GM12874 (cell line): ENCODE measurements at regions not wholly inside any gene's neighbourhood (a gene's known extent, or its start where the extent isn't known, plus 50 kb on each side); places are given as distances from the start of the nearest gene placed in this dataset.

ENCODE experiments used
- TF ChIP-seq, protein P1 (sequence below): IDR thresholded peaks from 2 replicates; pipeline ENCODE4 v1.5.1; 2011; ENCODE audit warnings: low read depth, mild to moderate bottlenecking, control low read depth, low read length, moderate library complexity; ENCODE audit not compliant: insufficient read depth

- TF ChIP-seq, protein P1, sequence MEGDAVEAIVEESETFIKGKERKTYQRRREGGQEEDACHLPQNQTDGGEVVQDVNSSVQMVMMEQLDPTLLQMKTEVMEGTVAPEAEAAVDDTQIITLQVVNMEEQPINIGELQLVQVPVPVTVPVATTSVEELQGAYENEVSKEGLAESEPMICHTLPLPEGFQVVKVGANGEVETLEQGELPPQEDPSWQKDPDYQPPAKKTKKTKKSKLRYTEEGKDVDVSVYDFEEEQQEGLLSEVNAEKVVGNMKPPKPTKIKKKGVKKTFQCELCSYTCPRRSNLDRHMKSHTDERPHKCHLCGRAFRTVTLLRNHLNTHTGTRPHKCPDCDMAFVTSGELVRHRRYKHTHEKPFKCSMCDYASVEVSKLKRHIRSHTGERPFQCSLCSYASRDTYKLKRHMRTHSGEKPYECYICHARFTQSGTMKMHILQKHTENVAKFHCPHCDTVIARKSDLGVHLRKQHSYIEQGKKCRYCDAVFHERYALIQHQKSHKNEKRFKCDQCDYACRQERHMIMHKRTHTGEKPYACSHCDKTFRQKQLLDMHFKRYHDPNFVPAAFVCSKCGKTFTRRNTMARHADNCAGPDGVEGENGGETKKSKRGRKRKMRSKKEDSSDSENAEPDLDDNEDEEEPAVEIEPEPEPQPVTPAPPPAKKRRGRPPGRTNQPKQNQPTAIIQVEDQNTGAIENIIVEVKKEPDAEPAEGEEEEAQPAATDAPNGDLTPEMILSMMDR: no peak
These were observed 160.8 kb downstream of the EFNB2 start for GRCh38 chr13:106374631-106375030.

GRCh38 chr13:106373989-106374572 lies 161.4 kb downstream of the EFNB2 start:
- TF ChIP-seq, protein P1: no peak

DNA sequence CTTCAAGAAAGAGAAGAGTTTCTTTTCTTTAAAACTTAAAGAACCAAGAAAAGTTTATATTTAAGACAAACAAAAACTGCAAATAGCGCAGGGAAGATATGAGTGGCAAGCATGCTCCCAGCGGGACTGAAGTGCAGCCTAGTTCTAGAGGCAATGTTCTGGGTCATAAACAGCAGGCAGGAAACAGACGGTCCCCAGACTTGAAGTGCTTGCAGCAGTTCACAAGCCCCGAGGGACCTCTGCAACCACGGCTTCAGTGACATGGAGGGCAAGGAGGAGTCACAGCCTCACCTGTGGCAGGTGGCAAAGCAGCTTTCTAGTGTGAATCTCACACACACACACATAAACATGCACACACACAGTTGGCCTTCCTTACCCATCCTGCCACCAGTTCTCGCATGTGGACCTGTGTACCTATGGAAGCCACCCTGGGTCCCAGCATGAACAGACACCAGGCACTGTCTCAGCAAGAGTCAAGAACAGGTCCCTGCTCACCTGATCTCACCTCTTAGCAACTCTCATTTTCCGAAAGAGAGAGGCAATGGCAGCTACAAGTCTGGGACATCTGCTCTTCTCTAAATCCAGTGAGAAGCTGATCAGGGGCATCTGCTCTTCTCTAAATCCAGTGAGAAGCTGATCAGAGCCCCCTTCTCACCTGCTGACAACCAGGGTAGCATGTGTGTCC lies 162.0 kb downstream of the EFNB2 start:
- TF ChIP-seq, protein P1: no peak

GRCh38 chr13:106372199-106373155 lies 163.0 kb downstream of the EFNB2 start:
- TF ChIP-seq, protein P1: no peak

DNA sequence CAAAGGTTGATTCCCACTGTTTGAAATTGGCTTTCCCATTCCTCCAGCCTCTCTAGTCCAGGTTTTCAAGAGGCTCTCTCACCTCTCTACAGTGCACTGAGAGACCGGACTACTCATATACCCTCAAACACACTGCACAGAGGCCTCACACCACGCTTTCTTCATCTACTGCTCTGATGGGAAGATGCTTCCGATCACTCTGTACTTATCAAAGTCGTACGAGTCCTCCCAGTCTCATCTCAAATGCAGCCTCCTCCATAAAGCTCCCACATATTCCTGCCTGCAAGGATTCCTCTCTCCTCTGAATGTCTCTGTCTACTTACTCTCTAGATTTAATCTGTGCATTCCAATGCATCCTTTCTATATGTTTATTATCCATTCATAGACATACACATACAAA lies 164.4 kb downstream of the EFNB2 start:
- TF ChIP-seq, protein P1: no peak

- TF ChIP-seq, protein P1: no peak
These were observed 165.6 kb downstream of the EFNB2 start for GRCh38 chr13:106369858-106370257.

GRCh38 chr13:106369091-106369490 lies 166.4 kb downstream of the EFNB2 start:
- TF ChIP-seq, protein P1: no peak
